Hepatocyte (in vitro differentiated cells): ENCODE measurements at regions not wholly inside any gene's neighbourhood (a gene's known extent, or its start where the extent isn't known, plus 50 kb on each side); places are given as distances from the start of the nearest gene placed in this dataset.
A peak's percentile ranks its signal among the peaks of the same experiment; 100 is the strongest.

ENCODE experiments used
- DNase-seq: peaks from one replicate; pipeline ENCODE4 v3.0.0-alpha.2; 2016; ENCODE audit warnings: low spot score
- H2AFZ ChIP-seq: fragments of 200-600 bp; sonication (generic); 2 replicates; pipeline ENCODE4 v1.6.0; 2016; ENCODE audit warnings: antibody characterized with exemption, mild to moderate bottlenecking
- H3K27ac ChIP-seq: fragments of 200-600 bp; sonication (generic); 2 replicates; pipeline ENCODE4 v1.5.1; 2016; ENCODE audit warnings: mild to moderate bottlenecking
- H3K27me3 ChIP-seq: fragments of 200-600 bp; sonication (generic); 2 replicates; pipeline ENCODE4 v1.6.1; 2016
- H3K36me3 ChIP-seq: fragments of 200-600 bp; sonication (generic); replicated peaks from 2 replicates; pipeline ENCODE4 v1.5.1; 2016; ENCODE audit warnings: low read depth; ENCODE audit not compliant: insufficient read depth
- H3K4me1 ChIP-seq: fragments of 200-600 bp; sonication (generic); 2 replicates; pipeline ENCODE4 v1.5.1; 2016; ENCODE audit warnings: mild to moderate bottlenecking, moderate library complexity; ENCODE audit not compliant: insufficient read depth
- H3K4me2 ChIP-seq: fragments of 200-600 bp; sonication (generic); 2 replicates; pipeline ENCODE4 v1.6.0; 2016
- H3K4me3 ChIP-seq: fragments of 200-600 bp; sonication (generic); 2 replicates; pipeline ENCODE4 v1.5.1; 2016; ENCODE audit warnings: mild to moderate bottlenecking
- H3K79me2 ChIP-seq: fragments of 200-600 bp; sonication (generic); 2 replicates; pipeline ENCODE4 v1.6.0; 2017; ENCODE audit warnings: mild to moderate bottlenecking
- H3K9me2 ChIP-seq: fragments of 200-600 bp; sonication (generic); replicated peaks from 2 replicates; pipeline ENCODE4 v1.6.0; 2017; ENCODE audit warnings: mild to moderate bottlenecking; ENCODE audit not compliant: insufficient read depth
- H3K9me3 ChIP-seq: fragments of 200-600 bp; sonication (generic); 2 replicates; pipeline ENCODE4 v1.5.1; 2016; ENCODE audit warnings: low read depth, mild to moderate bottlenecking
- H4K20me1 ChIP-seq: fragments of 200-600 bp; sonication (generic); 2 replicates; pipeline ENCODE4 v1.6.0; 2016; ENCODE audit warnings: mild to moderate bottlenecking; ENCODE audit not compliant: insufficient read depth, poor library complexity, severe bottlenecking
- EZH2 ChIP-seq: fragments of 200-600 bp; sonication (generic); IDR thresholded peaks from 2 replicates; pipeline ENCODE4 v1.6.1; 2016; ENCODE audit warnings: antibody characterized with exemption, mild to moderate bottlenecking, borderline replicate concordance
- EZH2phosphoT487 ChIP-seq: fragments of 200-600 bp; sonication (generic); IDR thresholded peaks from one replicate; pipeline ENCODE4 v1.6.1; 2018; ENCODE audit warnings: antibody characterized with exemption, mild to moderate bottlenecking, low read depth, moderate library complexity; ENCODE audit not compliant: unreplicated experiment, severe bottlenecking
- WGBS: methylation state at CpG from one replicate; pipeline ENCODE4 v1.1.6; 2016; ENCODE audit warnings: low lambda C conversion rate; ENCODE audit errors: missing lambda C conversion rate; 5-methylcytosine and 5-hydroxymethylcytosine counted together
- TF ChIP-seq, protein P1 (sequence below): fragments of 200-600 bp; sonication (generic); IDR thresholded peaks from 2 replicates; pipeline ENCODE4 v1.5.1; 2016; ENCODE audit warnings: antibody characterized with exemption, mild to moderate bottlenecking; ENCODE audit not compliant: poor library complexity

- Histone ChIP-seq H3K27me3 (no peaks in the 10 kb centered on the region), H3K36me3 (no peaks in the 10 kb centered on the region), H3K4me2 (no peak overlapping the region), H4K20me1 (no peaks in the 10 kb centered on the region), H3K79me2 (no peaks in the 10 kb centered on the region), H3K4me1 (no peaks in the 10 kb centered on the region), H3K9me2 (no peaks in the 10 kb centered on the region), H3K9me3 (no peaks in the 10 kb centered on the region), H2AFZ (no peak overlapping the region), H3K4me3 (no peak overlapping the region), H3K27ac (no peak overlapping the region)
- TF ChIP-seq, protein P1, sequence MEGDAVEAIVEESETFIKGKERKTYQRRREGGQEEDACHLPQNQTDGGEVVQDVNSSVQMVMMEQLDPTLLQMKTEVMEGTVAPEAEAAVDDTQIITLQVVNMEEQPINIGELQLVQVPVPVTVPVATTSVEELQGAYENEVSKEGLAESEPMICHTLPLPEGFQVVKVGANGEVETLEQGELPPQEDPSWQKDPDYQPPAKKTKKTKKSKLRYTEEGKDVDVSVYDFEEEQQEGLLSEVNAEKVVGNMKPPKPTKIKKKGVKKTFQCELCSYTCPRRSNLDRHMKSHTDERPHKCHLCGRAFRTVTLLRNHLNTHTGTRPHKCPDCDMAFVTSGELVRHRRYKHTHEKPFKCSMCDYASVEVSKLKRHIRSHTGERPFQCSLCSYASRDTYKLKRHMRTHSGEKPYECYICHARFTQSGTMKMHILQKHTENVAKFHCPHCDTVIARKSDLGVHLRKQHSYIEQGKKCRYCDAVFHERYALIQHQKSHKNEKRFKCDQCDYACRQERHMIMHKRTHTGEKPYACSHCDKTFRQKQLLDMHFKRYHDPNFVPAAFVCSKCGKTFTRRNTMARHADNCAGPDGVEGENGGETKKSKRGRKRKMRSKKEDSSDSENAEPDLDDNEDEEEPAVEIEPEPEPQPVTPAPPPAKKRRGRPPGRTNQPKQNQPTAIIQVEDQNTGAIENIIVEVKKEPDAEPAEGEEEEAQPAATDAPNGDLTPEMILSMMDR = no peak
- 77% methylated on average over 2 of the region's 2 CpGs for WGBS
- no peak for DNase-seq
Observed at GRCh38 chr12:29032446-29032845, 116.6 kb upstream of the FAR2 start.

DNA sequence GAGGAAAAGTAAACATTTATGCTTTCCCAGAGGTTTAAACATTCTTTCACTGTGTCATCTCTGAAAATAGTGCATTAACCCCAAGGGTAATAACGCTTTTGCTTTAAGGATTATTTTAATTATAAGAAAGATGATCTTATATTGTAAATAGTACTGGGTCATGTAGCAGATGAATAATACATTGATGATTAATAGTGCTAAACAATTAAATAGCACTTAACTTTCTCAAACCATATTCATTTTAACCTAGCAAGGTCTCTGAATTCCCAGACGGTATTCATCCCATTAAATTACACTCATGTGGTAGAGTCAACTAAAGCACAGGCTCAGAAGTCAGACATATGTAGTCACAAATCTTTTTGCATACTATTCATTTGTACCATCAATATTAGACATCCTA is 115.6 kb upstream of the FAR2 start:
- H3K36me3 ChIP-seq = no peaks in the 10 kb centered on the region
- WGBS = 77% methylated on average over 2 of the region's 2 CpGs

DNA sequence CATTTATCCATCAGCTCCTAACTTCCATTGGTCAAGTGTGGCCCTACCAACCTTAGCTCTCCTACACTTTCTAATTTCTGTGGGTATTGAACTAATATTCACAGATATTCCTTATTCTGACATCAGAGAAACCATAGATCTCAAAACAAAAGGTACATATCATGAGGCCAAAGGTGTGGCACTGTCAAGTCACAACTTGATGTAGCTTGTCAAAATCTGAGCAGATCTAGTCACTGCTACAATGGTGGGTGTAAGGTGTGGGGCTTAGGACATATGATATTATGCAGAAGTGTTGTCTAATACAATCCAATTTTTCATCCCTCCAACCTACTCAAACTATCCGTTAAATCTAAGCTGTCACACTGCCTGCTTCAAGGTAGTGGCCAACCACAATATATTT is 114.0 kb upstream of the FAR2 start:
- Histone ChIP-seq H3K36me3 (no peaks in the 10 kb centered on the region), H2AFZ (no peak overlapping the region), H3K9me2 (no peaks in the 10 kb centered on the region), H3K4me1 (peaks cover 17% of the 10 kb centered on the region), H3K4me2 (no peak overlapping the region), H3K27ac (no peak overlapping the region), H3K9me3 (no peaks in the 10 kb centered on the region), H3K4me3 (no peak overlapping the region), H4K20me1 (no peaks in the 10 kb centered on the region), H3K79me2 (no peaks in the 10 kb centered on the region), H3K27me3 (no peaks in the 10 kb centered on the region)
- 63% methylated on average over 1 of the region's 1 CpG for WGBS
- no peak for DNase-seq
- TF ChIP-seq EZH2 (no peak), EZH2phosphoT487 (no peak)
- TF ChIP-seq, protein P1 = no peak

More for the DNA sequence above, 115.6 kb upstream of the FAR2 start:
- Histone ChIP-seq H2AFZ (no peak overlapping the region), H4K20me1 (no peaks in the 10 kb centered on the region), H3K79me2 (no peaks in the 10 kb centered on the region), H3K27me3 (no peaks in the 10 kb centered on the region), H3K4me1 (peaks cover 3% of the 10 kb centered on the region), H3K9me2 (no peaks in the 10 kb centered on the region), H3K4me2 (no peak overlapping the region), H3K27ac (no peak overlapping the region), H3K9me3 (no peaks in the 10 kb centered on the region), H3K4me3 (no peak overlapping the region)
- TF ChIP-seq EZH2phosphoT487 (no peak), EZH2 (no peak)
- TF ChIP-seq, protein P1 = no peak
- DNase-seq = no peak

GRCh38 chr12:29039013-29039412 is 110.1 kb upstream of the FAR2 start:
- Histone ChIP-seq H3K36me3 (no peaks in the 10 kb centered on the region), H3K4me3 (no peak overlapping the region), H3K9me3 (no peaks in the 10 kb centered on the region), H4K20me1 (no peaks in the 10 kb centered on the region), H3K9me2 (no peaks in the 10 kb centered on the region), H3K27ac (peak overlapping the region; percentile 85), H3K4me1 (peaks cover 40% of the 10 kb centered on the region), H3K79me2 (no peaks in the 10 kb centered on the region), H2AFZ (no peak overlapping the region), H3K27me3 (no peaks in the 10 kb centered on the region), H3K4me2 (no peak overlapping the region)
- 13% methylated on average over 3 of the region's 3 CpGs for WGBS
- TF ChIP-seq EZH2 (no peak), EZH2phosphoT487 (no peak)
- TF ChIP-seq, protein P1 = no peak
- DNase-seq = peak; percentile 62
